Embryonic facial prominence (tissue), 1 donor: ENCODE measurements at regions not wholly inside any gene's neighbourhood (a gene's known extent, or its start where the extent isn't known, plus 50 kb on each side); places are given as distances from the start of the nearest gene placed in this dataset.
A peak's percentile ranks its signal among the peaks of the same experiment; 100 is the strongest.

Source experiments
- DNase-seq: peaks from one replicate; pipeline ENCODE4 v3.0.0-alpha.2; 2016; ENCODE audit errors: extremely low spot score

- DNase-seq = no peak
These were observed 66.1 kb upstream of the SMAD3 start for GRCh38 chr15:66999046-66999968.

GRCh38 chr15:67000896-67001295 is 64.5 kb upstream of the SMAD3 start:
- DNase-seq = no peak

- DNase-seq = no peak
These were observed 63.0 kb upstream of the SMAD3 start for GRCh38 chr15:67002368-67002767.

GRCh38 chr15:67003586-67003985 is 61.8 kb upstream of the SMAD3 start:
- no peak for DNase-seq

GRCh38 chr15:67004142-67004541 is 61.3 kb upstream of the SMAD3 start:
- no peak for DNase-seq

GRCh38 chr15:67005294-67005996 is 60.0 kb upstream of the SMAD3 start:
- DNase-seq = no peak

GRCh38 chr15:67006083-67007065 is 59.0 kb upstream of the SMAD3 start:
- no peak for DNase-seq

- no peak for DNase-seq
These were observed 55.5 kb upstream of the SMAD3 start for GRCh38 chr15:67009576-67010569.

GRCh38 chr15:67010898-67011616 is 54.3 kb upstream of the SMAD3 start:
- DNase-seq = no peak

- no peak for DNase-seq
These were observed 53.8 kb upstream of the SMAD3 start for GRCh38 chr15:67011617-67012005.

GRCh38 chr15:67013696-67014095 is 51.7 kb upstream of the SMAD3 start:
- peak; percentile 44 for DNase-seq
